ENCODE measurements at regions not wholly inside any gene's neighbourhood (a gene's known extent, or its start where the extent isn't known, plus 50 kb on each side); places are given as distances from the start of the nearest gene placed in this dataset.

GRCh38 chr5:143685246-143685815 is 126.6 kb upstream of the HMHB1 start:
- TF ChIP-seq CTCF (IDR thresholded peaks at IDR 0.05) (no peak), POLR2AphosphoS5 (IDR thresholded peaks at IDR 0.05) (no peak), POLR2A (IDR thresholded peaks at IDR 0.05) (no peak), EP300 (IDR thresholded peaks at IDR 0.05) (no peak)

Measured in gastroesophageal sphincter (tissue), 3 donors.